ENCODE measurements at regions not wholly inside any gene's neighbourhood (a gene's known extent, or its start where the extent isn't known, plus 50 kb on each side); places are given as distances from the start of the nearest gene placed in this dataset.

DNA sequence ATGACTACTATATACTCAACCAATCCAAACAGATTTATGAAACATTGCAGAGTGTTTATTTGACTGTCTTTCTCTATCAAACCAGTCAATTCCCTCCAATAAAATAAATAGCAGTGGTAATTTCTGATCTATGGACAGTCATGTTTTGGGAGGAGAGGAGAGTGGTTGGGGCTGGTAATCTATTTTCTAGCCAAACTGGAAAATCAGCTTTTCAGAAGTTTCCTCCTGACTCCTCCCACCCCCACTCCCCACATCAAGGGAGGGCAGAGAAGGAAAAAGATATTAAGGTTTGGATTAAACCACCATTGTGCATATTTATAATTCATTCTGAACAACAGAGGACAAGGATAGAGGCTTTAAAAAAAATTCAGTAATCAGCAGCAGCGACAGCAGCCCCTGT, 69.4 kb upstream of the SOX13 start:
- TF ChIP-seq POLR2AphosphoS5 (IDR thresholded peaks at IDR 0.05; ENCODE audit: low read depth, low read length) (no peak), JUND (IDR thresholded peaks at IDR 0.05; ENCODE audit: low read length) (no peak), ZNF274 (IDR thresholded peaks at IDR 0.05; ENCODE audit: borderline replicate concordance, extremely low read depth, low read length) (no peak), RFX5 (IDR thresholded peaks at IDR 0.05; ENCODE audit: borderline replicate concordance, low read depth, low read length) (no peak), SUZ12 (IDR thresholded peaks at IDR 0.05; ENCODE audit: low read length) (no peak), RAD21 (IDR thresholded peaks at IDR 0.05 in 1 of 2, conservative IDR thresholded peaks at IDR 0.05 in 1 of 2; ENCODE audit: low read depth in 2 of 2, low read length in 2 of 2) (no peak), TEAD4 (IDR thresholded peaks at IDR 0.05; ENCODE audit: low read depth, low read length) (no peak), POLR2A (IDR thresholded peaks at IDR 0.05; ENCODE audit: control extremely low read depth in 1 of 2, low read depth in 2 of 2, low read length in 2 of 2) (no peak), SP1 (IDR thresholded peaks at IDR 0.05; ENCODE audit: low read depth, low read length) (no peak), EP300 (IDR thresholded peaks at IDR 0.05; ENCODE audit: borderline replicate concordance in 1 of 2, low read depth in 2 of 2, low read length in 2 of 2) (no peak), EGR1 (IDR thresholded peaks at IDR 0.05; ENCODE audit: borderline replicate concordance, low read depth, low read length) (no peak)
- TF ChIP-seq, protein P1, sequence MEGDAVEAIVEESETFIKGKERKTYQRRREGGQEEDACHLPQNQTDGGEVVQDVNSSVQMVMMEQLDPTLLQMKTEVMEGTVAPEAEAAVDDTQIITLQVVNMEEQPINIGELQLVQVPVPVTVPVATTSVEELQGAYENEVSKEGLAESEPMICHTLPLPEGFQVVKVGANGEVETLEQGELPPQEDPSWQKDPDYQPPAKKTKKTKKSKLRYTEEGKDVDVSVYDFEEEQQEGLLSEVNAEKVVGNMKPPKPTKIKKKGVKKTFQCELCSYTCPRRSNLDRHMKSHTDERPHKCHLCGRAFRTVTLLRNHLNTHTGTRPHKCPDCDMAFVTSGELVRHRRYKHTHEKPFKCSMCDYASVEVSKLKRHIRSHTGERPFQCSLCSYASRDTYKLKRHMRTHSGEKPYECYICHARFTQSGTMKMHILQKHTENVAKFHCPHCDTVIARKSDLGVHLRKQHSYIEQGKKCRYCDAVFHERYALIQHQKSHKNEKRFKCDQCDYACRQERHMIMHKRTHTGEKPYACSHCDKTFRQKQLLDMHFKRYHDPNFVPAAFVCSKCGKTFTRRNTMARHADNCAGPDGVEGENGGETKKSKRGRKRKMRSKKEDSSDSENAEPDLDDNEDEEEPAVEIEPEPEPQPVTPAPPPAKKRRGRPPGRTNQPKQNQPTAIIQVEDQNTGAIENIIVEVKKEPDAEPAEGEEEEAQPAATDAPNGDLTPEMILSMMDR (IDR thresholded peaks at IDR 0.05; ENCODE audit: control extremely low read depth in 1 of 3, insufficient read depth in 1 of 3, low read depth in 1 of 3, low read length in 3 of 3), result no peak
- TF ChIP-seq, protein P2, sequence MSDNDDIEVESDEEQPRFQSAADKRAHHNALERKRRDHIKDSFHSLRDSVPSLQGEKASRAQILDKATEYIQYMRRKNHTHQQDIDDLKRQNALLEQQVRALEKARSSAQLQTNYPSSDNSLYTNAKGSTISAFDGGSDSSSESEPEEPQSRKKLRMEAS (IDR thresholded peaks at IDR 0.05), result no peak
- TF ChIP-seq, protein P3, sequence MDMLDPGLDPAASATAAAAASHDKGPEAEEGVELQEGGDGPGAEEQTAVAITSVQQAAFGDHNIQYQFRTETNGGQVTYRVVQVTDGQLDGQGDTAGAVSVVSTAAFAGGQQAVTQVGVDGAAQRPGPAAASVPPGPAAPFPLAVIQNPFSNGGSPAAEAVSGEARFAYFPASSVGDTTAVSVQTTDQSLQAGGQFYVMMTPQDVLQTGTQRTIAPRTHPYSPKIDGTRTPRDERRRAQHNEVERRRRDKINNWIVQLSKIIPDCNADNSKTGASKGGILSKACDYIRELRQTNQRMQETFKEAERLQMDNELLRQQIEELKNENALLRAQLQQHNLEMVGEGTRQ (IDR thresholded peaks at IDR 0.05; ENCODE audit: low read length), result no peak
